Fibroblast of lung (primary cell): ENCODE measurements at regions not wholly inside any gene's neighbourhood (a gene's known extent, or its start where the extent isn't known, plus 50 kb on each side); places are given as distances from the start of the nearest gene placed in this dataset.

ENCODE experiments used
- DNase-seq, 2 donors: peaks; one replicate each; pipeline versions ENCODE4 v3.0.0 to v3.0.0-alpha.2; 2010; ENCODE audit warnings: low read depth in 2 of 2
- H2AFZ ChIP-seq: 2 replicates; pipeline ENCODE4 v1.5.1; 2012; ENCODE audit warnings: low read length, control low read depth, inconsistent platforms
- H3K27ac ChIP-seq: 2 replicates; pipeline ENCODE4 v1.5.1; 2011; ENCODE audit warnings: low read length, control low read depth; ENCODE audit not compliant: insufficient read depth
- H3K27me3 ChIP-seq: 2 replicates; pipeline ENCODE4 v1.5.1; 2011; ENCODE audit warnings: mild to moderate bottlenecking, low read length; ENCODE audit not compliant: control insufficient read depth, insufficient read depth
- H3K36me3 ChIP-seq: 2 replicates; pipeline ENCODE4 v1.5.1; 2011; ENCODE audit warnings: low read length; ENCODE audit not compliant: control insufficient read depth, insufficient read depth
- H3K4me1 ChIP-seq: 2 replicates; pipeline ENCODE4 v1.5.1; 2011; ENCODE audit warnings: low read length; ENCODE audit not compliant: control insufficient read depth, insufficient read depth; ENCODE audit errors: extremely low read depth
- H3K4me2 ChIP-seq: 2 replicates; pipeline ENCODE4 v1.5.1; 2011; ENCODE audit warnings: low read length, control low read depth; ENCODE audit not compliant: insufficient read depth; ENCODE audit errors: extremely low read depth
- H3K4me3 ChIP-seq, 4 experiments: fragments of 200-600 bp in 1 of 4; sonication (generic) in 1 of 4; replicated peaks in 1 of 4; 2 replicates each; pipeline ENCODE4 v1.5.1; 2011 to 2016; ENCODE audit warnings: low read length in 4 of 4, low read depth in 3 of 4, mild to moderate bottlenecking in 3 of 4, control low read depth in 2 of 4, inconsistent platforms in 1 of 4, mixed read lengths in 1 of 4; ENCODE audit not compliant: insufficient read depth in 1 of 4; ENCODE audit errors: control extremely low read depth in 1 of 4
- H3K79me2 ChIP-seq: 2 replicates; pipeline ENCODE4 v1.5.1; 2012; ENCODE audit warnings: mild to moderate bottlenecking, low read length, inconsistent platforms; ENCODE audit not compliant: control insufficient read depth, insufficient read depth
- H3K9ac ChIP-seq: 2 replicates; pipeline ENCODE4 v1.5.1; 2011; ENCODE audit warnings: mild to moderate bottlenecking, low read length, control low read depth; ENCODE audit not compliant: insufficient read depth
- H3K9me3 ChIP-seq: 2 replicates; pipeline ENCODE4 v1.5.1; 2012; ENCODE audit warnings: low read depth, low read length; ENCODE audit not compliant: control insufficient read depth, insufficient read depth
- H4K20me1 ChIP-seq: 2 replicates; pipeline ENCODE4 v1.5.1; 2011; ENCODE audit warnings: low read length; ENCODE audit not compliant: control insufficient read depth, insufficient read depth; ENCODE audit errors: extremely low read depth
- EZH2 ChIP-seq: IDR thresholded peaks from 2 replicates; pipeline ENCODE4 v1.5.1; 2012; ENCODE audit warnings: low read length, control low read depth, mild to moderate bottlenecking; ENCODE audit errors: missing control alignments
- TF ChIP-seq, protein P1 (sequence below), 2 donors: IDR thresholded peaks in 1 of 2; conservative IDR thresholded peaks in 1 of 2; 1 replicate in 1 of 2; 2 replicates in 1 of 2; pipeline ENCODE4 v1.5.1; 2011 to 2012; ENCODE audit warnings: low read length in 2 of 2, control low read depth in 1 of 2, inconsistent platforms in 1 of 2, low read depth in 1 of 2, mild to moderate bottlenecking in 1 of 2

DNA sequence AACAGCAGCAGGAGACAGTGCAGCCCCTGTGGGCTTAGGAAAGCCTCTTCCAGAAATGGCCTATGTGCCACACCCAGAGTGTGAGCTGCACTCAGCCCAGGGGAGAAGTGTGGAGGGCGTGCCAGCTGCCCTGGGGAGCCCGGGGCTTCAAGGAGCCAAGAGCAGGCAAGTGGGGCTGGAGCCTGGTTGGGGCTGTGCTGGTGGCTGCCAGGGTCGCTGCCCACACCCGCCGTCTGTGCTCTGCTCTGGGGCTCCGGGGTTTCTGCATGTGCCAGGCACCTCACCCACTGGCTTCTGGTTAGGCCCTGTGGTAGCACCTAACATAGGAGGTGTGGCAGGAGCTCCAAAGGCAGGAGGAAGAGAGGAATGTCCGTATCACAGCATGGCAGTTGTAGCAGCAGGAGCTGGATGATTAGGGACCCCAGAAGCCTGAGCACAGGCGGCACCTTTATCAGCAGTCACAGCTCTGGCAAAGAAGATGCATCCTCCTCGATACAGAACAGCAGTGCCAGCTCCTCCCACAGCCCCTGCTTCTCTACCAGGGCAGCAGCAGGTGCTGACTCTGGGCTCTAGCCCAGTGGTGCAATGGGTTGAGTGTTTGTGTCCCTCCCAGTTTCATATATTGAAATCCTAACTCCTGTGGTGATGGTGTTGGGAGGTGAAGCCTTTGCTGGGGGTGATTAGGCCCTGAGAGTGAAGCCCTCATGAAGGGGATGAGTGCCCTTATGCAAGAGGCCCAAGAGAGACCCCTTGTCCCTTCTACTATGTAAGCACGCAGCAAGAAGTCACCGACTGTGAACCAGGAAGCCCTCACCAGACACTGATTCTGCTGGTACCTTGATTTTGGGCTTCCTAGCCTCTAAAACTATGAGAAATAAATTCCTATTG, 70.0 kb upstream of the KLF13 start:
- Histone ChIP-seq H3K27me3 (peaks cover 6% of the 10 kb centered on the region), H3K4me2 (no peak overlapping the region), H4K20me1 (no peaks in the 10 kb centered on the region), H3K9me3 (no peaks in the 10 kb centered on the region), H3K4me1 (no peaks in the 10 kb centered on the region), H2AFZ (no peak overlapping the region), H3K4me3 (no peak overlapping the region), H3K79me2 (no peaks in the 10 kb centered on the region), H3K9ac (no peak overlapping the region), H3K27ac (no peak overlapping the region), H3K36me3 (no peaks in the 10 kb centered on the region)
- TF ChIP-seq EZH2 = no peak
- TF ChIP-seq, protein P1, sequence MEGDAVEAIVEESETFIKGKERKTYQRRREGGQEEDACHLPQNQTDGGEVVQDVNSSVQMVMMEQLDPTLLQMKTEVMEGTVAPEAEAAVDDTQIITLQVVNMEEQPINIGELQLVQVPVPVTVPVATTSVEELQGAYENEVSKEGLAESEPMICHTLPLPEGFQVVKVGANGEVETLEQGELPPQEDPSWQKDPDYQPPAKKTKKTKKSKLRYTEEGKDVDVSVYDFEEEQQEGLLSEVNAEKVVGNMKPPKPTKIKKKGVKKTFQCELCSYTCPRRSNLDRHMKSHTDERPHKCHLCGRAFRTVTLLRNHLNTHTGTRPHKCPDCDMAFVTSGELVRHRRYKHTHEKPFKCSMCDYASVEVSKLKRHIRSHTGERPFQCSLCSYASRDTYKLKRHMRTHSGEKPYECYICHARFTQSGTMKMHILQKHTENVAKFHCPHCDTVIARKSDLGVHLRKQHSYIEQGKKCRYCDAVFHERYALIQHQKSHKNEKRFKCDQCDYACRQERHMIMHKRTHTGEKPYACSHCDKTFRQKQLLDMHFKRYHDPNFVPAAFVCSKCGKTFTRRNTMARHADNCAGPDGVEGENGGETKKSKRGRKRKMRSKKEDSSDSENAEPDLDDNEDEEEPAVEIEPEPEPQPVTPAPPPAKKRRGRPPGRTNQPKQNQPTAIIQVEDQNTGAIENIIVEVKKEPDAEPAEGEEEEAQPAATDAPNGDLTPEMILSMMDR (conservative IDR thresholded peaks at IDR 0.05 in 1 of 2, IDR thresholded peaks at IDR 0.05 in 1 of 2; ENCODE audit: low read depth in 1 of 2, low read length in 2 of 2) = no peak
- DNase-seq = no peak

DNA sequence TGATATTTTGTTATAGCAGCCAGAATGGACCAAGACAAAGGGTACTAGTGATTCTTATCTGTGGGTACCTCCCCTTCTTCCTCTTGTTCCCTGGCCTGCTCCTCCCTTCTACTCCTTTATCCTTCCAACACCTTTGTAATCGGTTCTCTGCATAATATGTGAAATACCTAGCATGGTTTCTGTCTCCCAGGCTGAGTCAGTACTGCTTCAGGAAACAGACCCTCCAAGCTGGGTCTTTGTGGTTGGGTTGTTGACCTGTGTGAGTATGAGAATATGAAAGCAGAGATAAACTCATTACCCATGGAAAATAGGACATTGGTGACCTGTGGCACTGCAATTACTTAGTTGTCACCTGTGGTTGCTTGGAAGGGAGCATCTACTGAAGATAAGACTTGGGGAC, 69.3 kb upstream of the KLF13 start:
- Histone ChIP-seq H3K4me1 (no peaks in the 10 kb centered on the region), H3K4me2 (no peak overlapping the region), H4K20me1 (no peaks in the 10 kb centered on the region), H3K27me3 (no peaks in the 10 kb centered on the region), H3K4me3 (no peak overlapping the region), H3K9ac (no peak overlapping the region), H3K27ac (no peak overlapping the region), H3K9me3 (no peaks in the 10 kb centered on the region), H2AFZ (no peak overlapping the region), H3K36me3 (no peaks in the 10 kb centered on the region), H3K79me2 (no peaks in the 10 kb centered on the region)
- TF ChIP-seq EZH2 = no peak
- TF ChIP-seq, protein P1 (conservative IDR thresholded peaks at IDR 0.05 in 1 of 2, IDR thresholded peaks at IDR 0.05 in 1 of 2; ENCODE audit: low read depth in 1 of 2, low read length in 2 of 2) = no peak
- DNase-seq = no peak

DNA sequence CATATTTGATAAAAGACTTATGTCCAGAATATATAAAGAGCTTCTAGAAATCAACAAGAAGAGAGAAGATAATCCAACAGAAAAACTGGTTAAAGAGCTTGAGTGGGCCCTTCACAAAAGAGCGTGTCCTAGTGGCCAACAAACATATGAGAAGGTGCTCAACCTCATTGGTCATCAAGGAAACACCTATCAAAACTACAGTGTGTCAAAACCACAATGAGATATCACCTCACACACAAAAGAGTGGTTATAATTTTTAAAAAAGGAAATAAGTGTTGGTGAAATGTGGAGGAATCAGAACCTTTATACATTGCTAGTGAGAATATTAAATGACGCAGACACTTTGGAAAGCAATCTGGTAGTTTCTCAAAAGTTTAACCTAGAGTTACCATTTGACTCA, 68.4 kb upstream of the KLF13 start:
- H3K36me3 ChIP-seq = no peaks in the 10 kb centered on the region
- TF ChIP-seq, protein P1 (conservative IDR thresholded peaks at IDR 0.05 in 1 of 2, IDR thresholded peaks at IDR 0.05 in 1 of 2; ENCODE audit: low read depth in 1 of 2, low read length in 2 of 2) = no peak
- no peak for TF ChIP-seq EZH2
- no peak overlapping the region for H3K4me2 ChIP-seq
- H3K27me3 ChIP-seq = no peaks in the 10 kb centered on the region
- H3K4me3 ChIP-seq = no peak overlapping the region
- no peaks in the 10 kb centered on the region for H3K79me2 ChIP-seq
- DNase-seq = no peak
- no peak overlapping the region for H3K9ac ChIP-seq
- no peak overlapping the region for H2AFZ ChIP-seq
- H3K4me1 ChIP-seq = no peaks in the 10 kb centered on the region
- no peaks in the 10 kb centered on the region for H4K20me1 ChIP-seq
- no peak overlapping the region for H3K27ac ChIP-seq
- H3K9me3 ChIP-seq = no peaks in the 10 kb centered on the region
